ENCODE measurements at regions not wholly inside any gene's neighbourhood (a gene's known extent, or its start where the extent isn't known, plus 50 kb on each side); places are given as distances from the start of the nearest gene placed in this dataset.

- CTCF ChIA-PET, result no interaction called here
- TF ChIP-seq MAX (IDR thresholded peaks at IDR 0.05; ENCODE audit: insufficient read depth, insufficient read length) (no peak), GATA2 (IDR thresholded peaks at IDR 0.05; ENCODE audit: insufficient read depth, insufficient read length, low read depth, low read length) (no peak)
- H3K27me3 ChIP-seq (ENCODE audit: control insufficient read depth in 2 of 2, insufficient read depth in 2 of 2, low read length in 2 of 2), result no peaks in the 10 kb centered on the region
- H4K20me1 ChIP-seq (replicated peaks; ENCODE audit: control insufficient read depth, extremely low read depth, insufficient read depth, low read length), result no peaks in the 10 kb centered on the region
- no peaks in the 10 kb centered on the region for H3K36me3 ChIP-seq (ENCODE audit: control insufficient read depth in 2 of 2, extremely low read depth in 1 of 2, insufficient read depth in 2 of 2, low read length in 2 of 2)
- POLR2A ChIA-PET, result no interaction called here
- no peak overlapping the region for H3K4me2 ChIP-seq (ENCODE audit: insufficient read depth, low read length)
- BruUV-seq (replicated peaks), result no TSS peak
- no peaks in the 10 kb centered on the region for H3K9me1 ChIP-seq (replicated peaks; ENCODE audit: control insufficient read depth, extremely low read depth, insufficient read depth, low read length)
- no peak overlapping the region for H3K27ac ChIP-seq (ENCODE audit: insufficient read depth, low read depth, low read length)
- no peaks in the 10 kb centered on the region for H3K79me2 ChIP-seq (ENCODE audit: control insufficient read depth, insufficient read depth, low read length)
- intact Hi-C loops (cut with micrococcal nuclease) (no loop called here), dilution Hi-C loops (cut with MboI; ENCODE audit: extremely low pct_ligation_motif_present, low sequenced_read_pairs) (no loop called here)
- no peak overlapping the region for H3K4me3 ChIP-seq (replicated peaks in 1 of 3; ENCODE audit: insufficient read depth in 1 of 3, low read depth in 1 of 3, low read length in 3 of 3)
- H2AFZ ChIP-seq (ENCODE audit: low read depth, low read length), result no peak overlapping the region
- H3K4me1 ChIP-seq (ENCODE audit: control insufficient read depth, extremely low read depth, insufficient read depth, low read length), result no peaks in the 10 kb centered on the region
- no peak for DNase-seq (ENCODE audit: low read depth, low spot score)
- no peak overlapping the region for H3K9ac ChIP-seq (replicated peaks; ENCODE audit: extremely low read depth, insufficient read depth, low read length)
- no peaks in the 10 kb centered on the region for H3K9me3 ChIP-seq (replicated peaks; ENCODE audit: control insufficient read depth, insufficient read depth, low read length)
- no peak for FAIRE-seq
Measured at GRCh38 chr5:5881294-5881693, 458.8 kb downstream of the ICE1 start.

GRCh38 chr5:5880077-5880763 lies 457.7 kb downstream of the ICE1 start:
- Histone ChIP-seq H3K9me1 (replicated peaks; ENCODE audit: control insufficient read depth, extremely low read depth, insufficient read depth, low read length) (no peaks in the 10 kb centered on the region), H2AFZ (ENCODE audit: low read depth, low read length) (no peak overlapping the region), H3K9me3 (replicated peaks; ENCODE audit: control insufficient read depth, insufficient read depth, low read length) (peaks cover 2% of the 10 kb centered on the region), H3K4me1 (ENCODE audit: control insufficient read depth, extremely low read depth, insufficient read depth, low read length) (no peaks in the 10 kb centered on the region), H4K20me1 (replicated peaks; ENCODE audit: control insufficient read depth, extremely low read depth, insufficient read depth, low read length) (no peaks in the 10 kb centered on the region), H3K27ac (ENCODE audit: insufficient read depth, low read depth, low read length) (no peak overlapping the region), H3K9ac (replicated peaks; ENCODE audit: extremely low read depth, insufficient read depth, low read length) (no peak overlapping the region), H3K36me3 (ENCODE audit: control insufficient read depth in 2 of 2, extremely low read depth in 1 of 2, insufficient read depth in 2 of 2, low read length in 2 of 2) (no peaks in the 10 kb centered on the region), H3K4me2 (ENCODE audit: insufficient read depth, low read length) (no peak overlapping the region), H3K79me2 (ENCODE audit: control insufficient read depth, insufficient read depth, low read length) (no peaks in the 10 kb centered on the region), H3K4me3 (replicated peaks in 1 of 3; ENCODE audit: insufficient read depth in 1 of 3, low read depth in 1 of 3, low read length in 3 of 3) (no peak overlapping the region), H3K27me3 (ENCODE audit: control insufficient read depth in 2 of 2, insufficient read depth in 2 of 2, low read length in 2 of 2) (no peaks in the 10 kb centered on the region)
- TF ChIP-seq POLR2A (IDR thresholded peaks at IDR 0.05; ENCODE audit: low read depth, low read length), result no peak
- TF ChIP-seq FOS (IDR thresholded peaks at IDR 0.05; ENCODE audit: borderline replicate concordance, insufficient read depth, low read length), result no peak
- TF ChIP-seq CTCF (IDR thresholded peaks at IDR 0.05; ENCODE audit: extremely low read depth in 1 of 2, insufficient read depth in 1 of 2, low read depth in 1 of 2, low read length in 2 of 2), result no peak
- no peak for TF ChIP-seq EZH2 (IDR thresholded peaks at IDR 0.05; ENCODE audit: borderline replicate concordance, low read depth, low read length, severe bottlenecking)
- no peak for TF ChIP-seq GATA2 (IDR thresholded peaks at IDR 0.05; ENCODE audit: insufficient read depth, insufficient read length, low read depth, low read length)
- no peak for TF ChIP-seq POLR2AphosphoS5 (IDR thresholded peaks at IDR 0.05; ENCODE audit: insufficient read depth, low read depth, low read length)
- TF ChIP-seq JUN (IDR thresholded peaks at IDR 0.05; ENCODE audit: borderline replicate concordance, insufficient read depth, insufficient read length, low read depth), result no peak
- TF ChIP-seq MYC (IDR thresholded peaks at IDR 0.05; ENCODE audit: low read depth, low read length), result no peak
- TF ChIP-seq MAX (IDR thresholded peaks at IDR 0.05; ENCODE audit: insufficient read depth, insufficient read length), result no peak
- POLR2A ChIA-PET, result no interaction called here
- FAIRE-seq (no peak), DNase-seq (ENCODE audit: low read depth, low spot score) (no peak)
- dilution Hi-C loops (cut with MboI; ENCODE audit: extremely low pct_ligation_motif_present, low sequenced_read_pairs), result no loop called here
- no TSS peak for BruUV-seq (replicated peaks)
- intact Hi-C loops (cut with micrococcal nuclease), result no loop called here
- CTCF ChIA-PET, result no interaction called here
